ENCODE measurements at regions not wholly inside any gene's neighbourhood (a gene's known extent, or its start where the extent isn't known, plus 50 kb on each side); places are given as distances from the start of the nearest gene placed in this dataset.

DNA sequence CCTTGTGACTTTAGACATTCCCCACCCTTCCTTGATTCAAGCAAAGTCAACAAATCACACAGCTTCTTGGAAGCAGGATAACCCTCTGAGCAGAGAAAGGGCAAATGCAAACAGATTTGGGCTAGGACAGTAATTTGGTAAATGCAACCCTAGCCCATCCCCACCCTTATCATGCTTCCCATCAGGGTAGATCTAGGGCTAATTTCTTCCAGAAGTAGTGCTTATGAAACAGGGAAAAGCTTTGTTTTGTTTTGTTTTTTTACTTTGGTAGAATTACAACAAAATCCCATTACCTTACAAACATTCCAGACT, 525.1 kb upstream of the NOX3 start:
- DNase-seq: no peak
- TF ChIP-seq POLR2A (IDR thresholded peaks at IDR 0.05) (no peak), EP300 (IDR thresholded peaks at IDR 0.05) (no peak)
- TF ChIP-seq, protein P1, sequence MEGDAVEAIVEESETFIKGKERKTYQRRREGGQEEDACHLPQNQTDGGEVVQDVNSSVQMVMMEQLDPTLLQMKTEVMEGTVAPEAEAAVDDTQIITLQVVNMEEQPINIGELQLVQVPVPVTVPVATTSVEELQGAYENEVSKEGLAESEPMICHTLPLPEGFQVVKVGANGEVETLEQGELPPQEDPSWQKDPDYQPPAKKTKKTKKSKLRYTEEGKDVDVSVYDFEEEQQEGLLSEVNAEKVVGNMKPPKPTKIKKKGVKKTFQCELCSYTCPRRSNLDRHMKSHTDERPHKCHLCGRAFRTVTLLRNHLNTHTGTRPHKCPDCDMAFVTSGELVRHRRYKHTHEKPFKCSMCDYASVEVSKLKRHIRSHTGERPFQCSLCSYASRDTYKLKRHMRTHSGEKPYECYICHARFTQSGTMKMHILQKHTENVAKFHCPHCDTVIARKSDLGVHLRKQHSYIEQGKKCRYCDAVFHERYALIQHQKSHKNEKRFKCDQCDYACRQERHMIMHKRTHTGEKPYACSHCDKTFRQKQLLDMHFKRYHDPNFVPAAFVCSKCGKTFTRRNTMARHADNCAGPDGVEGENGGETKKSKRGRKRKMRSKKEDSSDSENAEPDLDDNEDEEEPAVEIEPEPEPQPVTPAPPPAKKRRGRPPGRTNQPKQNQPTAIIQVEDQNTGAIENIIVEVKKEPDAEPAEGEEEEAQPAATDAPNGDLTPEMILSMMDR (IDR thresholded peaks at IDR 0.05): no peak
- Histone ChIP-seq H3K27me3 (no peaks in the 10 kb centered on the region), H3K9me3 (no peaks in the 10 kb centered on the region), H3K36me3 (no peaks in the 10 kb centered on the region), H3K4me3 (no peak overlapping the region), H3K27ac (no peak overlapping the region), H3K4me1 (ENCODE audit: insufficient read depth) (peaks cover 2% of the 10 kb centered on the region)
- intact Hi-C loops (cut with DNase I): no loop called here

DNA sequence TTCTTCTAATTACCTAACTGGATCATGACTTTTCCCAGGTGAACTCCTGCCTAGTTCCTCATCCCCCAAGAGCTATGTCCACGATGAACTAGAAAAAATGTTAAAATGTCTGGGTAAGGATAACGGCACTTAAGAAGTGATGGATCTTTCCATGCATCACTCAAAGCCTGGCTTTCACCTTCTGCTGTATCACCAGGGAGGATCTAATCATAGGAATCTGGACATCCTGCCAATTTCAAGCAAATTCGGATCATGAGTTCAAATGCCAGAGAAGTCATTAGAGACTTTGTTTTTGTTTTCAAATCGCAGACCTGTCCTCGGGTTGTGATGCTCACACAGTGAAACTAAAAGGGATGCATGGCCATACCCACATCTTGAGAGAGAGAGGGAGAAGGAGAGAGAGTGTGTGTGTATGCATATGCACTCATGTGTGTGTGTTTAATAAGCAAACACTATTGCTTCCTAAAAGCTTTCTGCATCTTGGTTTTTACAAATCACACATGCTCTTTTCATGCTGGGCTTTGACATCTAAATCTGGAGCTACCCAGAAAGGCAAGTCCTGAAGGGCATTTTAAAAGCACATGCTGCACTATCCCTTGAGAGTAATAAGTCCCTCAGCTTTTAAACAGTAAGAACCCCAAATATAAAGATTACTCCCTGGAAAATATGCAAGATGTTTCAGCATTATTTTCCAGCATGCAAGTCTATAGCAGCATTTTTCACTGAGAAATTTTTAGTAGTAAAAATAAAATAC, 524.6 kb upstream of the NOX3 start:
- Histone ChIP-seq H3K27ac (no peak overlapping the region), H3K27me3 (no peaks in the 10 kb centered on the region), H3K9me3 (no peaks in the 10 kb centered on the region), H3K4me1 (ENCODE audit: insufficient read depth) (no peaks in the 10 kb centered on the region), H3K4me3 (no peak overlapping the region), H3K36me3 (no peaks in the 10 kb centered on the region)
- DNase-seq: no peak
- TF ChIP-seq EP300 (IDR thresholded peaks at IDR 0.05): no peak
- no peak for TF ChIP-seq POLR2A (IDR thresholded peaks at IDR 0.05)
- TF ChIP-seq, protein P1 (IDR thresholded peaks at IDR 0.05): no peak
- intact Hi-C loops (cut with DNase I): no loop called here
- 56 to 59% (median 56%) methylated on average over 5 of the region's 5 CpGs for WGBS, 3 donors

DNA sequence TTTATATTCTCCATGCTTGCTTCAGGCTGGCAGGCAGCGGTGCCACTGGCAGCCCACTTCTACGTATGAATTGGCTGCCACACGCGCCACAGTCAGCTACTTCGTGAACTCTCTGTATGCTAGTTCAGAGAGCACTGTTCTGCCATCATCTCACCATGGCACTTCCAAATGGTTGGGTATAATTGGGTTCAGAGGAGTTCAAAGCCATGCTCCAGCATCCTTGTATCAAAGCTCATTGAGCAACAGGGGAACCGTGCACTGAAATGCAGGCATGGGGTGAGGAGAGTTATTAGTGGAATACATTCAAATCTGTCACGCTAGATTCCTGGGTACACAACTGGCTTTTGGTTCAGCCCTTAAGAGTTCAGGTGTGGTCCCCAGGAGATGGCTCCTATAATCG, 519.9 kb upstream of the NOX3 start:
- no peaks in the 10 kb centered on the region for H3K9me3 ChIP-seq
- DNase-seq: no peak
- intact Hi-C loops (cut with DNase I): no loop called here
- H3K4me1 ChIP-seq (ENCODE audit: insufficient read depth): no peaks in the 10 kb centered on the region
- H3K27me3 ChIP-seq: no peaks in the 10 kb centered on the region
- H3K4me3 ChIP-seq: no peak overlapping the region
- no peak overlapping the region for H3K27ac ChIP-seq
- H3K36me3 ChIP-seq: no peaks in the 10 kb centered on the region
- 88 to 93% (median 92%) methylated on average over 8 of the region's 8 CpGs for WGBS, 3 donors
- TF ChIP-seq POLR2A (IDR thresholded peaks at IDR 0.05) (no peak), EP300 (IDR thresholded peaks at IDR 0.05) (no peak)
- TF ChIP-seq, protein P1 (IDR thresholded peaks at IDR 0.05): no peak

DNA sequence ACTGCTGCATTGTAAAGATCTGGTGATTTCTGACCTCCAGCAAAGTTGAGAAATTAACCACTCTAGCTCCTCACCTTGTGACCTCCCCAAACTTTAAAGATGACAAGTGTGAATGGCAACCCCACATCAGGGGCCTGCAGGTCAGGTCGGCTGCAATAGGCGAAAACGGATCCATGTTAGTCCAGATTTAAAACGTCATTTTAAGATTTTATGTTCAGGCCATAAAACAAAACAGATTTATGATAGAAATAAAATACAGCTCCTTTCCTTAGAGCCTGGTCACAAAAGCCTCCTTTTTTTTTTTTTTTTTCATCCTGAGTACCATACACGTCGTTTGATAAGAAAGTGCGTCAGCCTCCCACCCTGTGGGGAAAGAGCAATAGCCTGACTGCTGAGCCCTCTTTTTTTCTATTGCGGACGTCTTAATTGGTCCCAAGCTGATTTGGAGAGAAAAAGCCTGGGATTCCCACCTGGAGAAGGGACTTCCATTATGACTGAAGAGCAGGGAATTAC, 519.2 kb upstream of the NOX3 start:
- TF ChIP-seq POLR2A (IDR thresholded peaks at IDR 0.05) (no peak), EP300 (IDR thresholded peaks at IDR 0.05) (no peak)
- TF ChIP-seq, protein P1 (IDR thresholded peaks at IDR 0.05): no peak
- Histone ChIP-seq H3K4me3 (no peak overlapping the region), H3K4me1 (ENCODE audit: insufficient read depth) (no peaks in the 10 kb centered on the region), H3K9me3 (no peaks in the 10 kb centered on the region), H3K27me3 (no peaks in the 10 kb centered on the region), H3K36me3 (no peaks in the 10 kb centered on the region), H3K27ac (no peak overlapping the region)
- intact Hi-C loops (cut with DNase I): no loop called here
- 81 to 86% (median 83%) methylated on average over 9 of the region's 9 CpGs for WGBS, 3 donors
- no peak for DNase-seq
